ENCODE measurements at regions not wholly inside any gene's neighbourhood (a gene's known extent, or its start where the extent isn't known, plus 50 kb on each side); places are given as distances from the start of the nearest gene placed in this dataset.
A peak's percentile ranks its signal among the peaks of the same experiment; 100 is the strongest.

GRCh38 chrX:39201305-39201990, 400.2 kb downstream of the MID1IP1 start:
- no peak overlapping the region for H3K4me3 ChIP-seq (ENCODE audit: low read length)
- peak; percentile 34 for DNase-seq (ENCODE audit: low read depth)
- no peak for TF ChIP-seq CTCF (conservative IDR thresholded peaks at IDR 0.05; ENCODE audit: low read depth, low read length)

GRCh38 chrX:39202641-39203040, 401.4 kb downstream of the MID1IP1 start:
- no peak overlapping the region for H3K4me3 ChIP-seq (ENCODE audit: low read length)
- no peak for TF ChIP-seq CTCF (conservative IDR thresholded peaks at IDR 0.05; ENCODE audit: low read depth, low read length)
- no peak for DNase-seq (ENCODE audit: low read depth)

GRCh38 chrX:39203427-39203826, 402.2 kb downstream of the MID1IP1 start:
- TF ChIP-seq CTCF (conservative IDR thresholded peaks at IDR 0.05; ENCODE audit: low read depth, low read length) = no peak
- no peak overlapping the region for H3K4me3 ChIP-seq (ENCODE audit: low read length)
- DNase-seq (ENCODE audit: low read depth) = no peak

- DNase-seq (ENCODE audit: low read depth) = no peak
- no peak for TF ChIP-seq CTCF (conservative IDR thresholded peaks at IDR 0.05; ENCODE audit: low read depth, low read length)
Observed at GRCh38 chrX:39204353-39204752, 403.1 kb downstream of the MID1IP1 start.

GRCh38 chrX:39204945-39205344, 403.7 kb downstream of the MID1IP1 start:
- DNase-seq (ENCODE audit: low read depth) = no peak
- H3K4me3 ChIP-seq (ENCODE audit: low read length) = no peak overlapping the region
- no peak for TF ChIP-seq CTCF (conservative IDR thresholded peaks at IDR 0.05; ENCODE audit: low read depth, low read length)

More at GRCh38 chrX:39204353-39204752, 403.1 kb downstream of the MID1IP1 start:
- H3K4me3 ChIP-seq (ENCODE audit: low read length) = no peak overlapping the region

- DNase-seq (ENCODE audit: low read depth) = no peak
- TF ChIP-seq CTCF (conservative IDR thresholded peaks at IDR 0.05; ENCODE audit: low read depth, low read length) = no peak
- no peak overlapping the region for H3K4me3 ChIP-seq (ENCODE audit: low read length)
Observed at GRCh38 chrX:39205467-39205866, 404.2 kb downstream of the MID1IP1 start.

GRCh38 chrX:39206399-39207145, 405.3 kb downstream of the MID1IP1 start:
- H3K4me3 ChIP-seq (ENCODE audit: low read length) = no peak overlapping the region
- DNase-seq (ENCODE audit: low read depth) = no peak
- TF ChIP-seq CTCF (conservative IDR thresholded peaks at IDR 0.05; ENCODE audit: low read depth, low read length) = no peak
